GM19468 (cell line): ENCODE measurements at regions not wholly inside any gene's neighbourhood (a gene's known extent, or its start where the extent isn't known, plus 50 kb on each side); places are given as distances from the start of the nearest gene placed in this dataset.
A peak's percentile ranks its signal among the peaks of the same experiment; 100 is the strongest.
"Not testable (repeated sequence)": the region's sequence is repeated elsewhere in the genome, so short reads cannot be mapped to it uniquely, and the experiment has no call there.

ENCODE experiments used
- ATAC-seq: cut with Tn5 transposase; IDR thresholded peaks from one replicate; pipeline ENCODE4 v1.9.1; 2021; ENCODE audit warnings: mild to moderate bottlenecking, moderate library complexity, moderate number of reproducible peaks; ENCODE audit not compliant: unreplicated experiment; ENCODE audit errors: extremely low read depth

DNA sequence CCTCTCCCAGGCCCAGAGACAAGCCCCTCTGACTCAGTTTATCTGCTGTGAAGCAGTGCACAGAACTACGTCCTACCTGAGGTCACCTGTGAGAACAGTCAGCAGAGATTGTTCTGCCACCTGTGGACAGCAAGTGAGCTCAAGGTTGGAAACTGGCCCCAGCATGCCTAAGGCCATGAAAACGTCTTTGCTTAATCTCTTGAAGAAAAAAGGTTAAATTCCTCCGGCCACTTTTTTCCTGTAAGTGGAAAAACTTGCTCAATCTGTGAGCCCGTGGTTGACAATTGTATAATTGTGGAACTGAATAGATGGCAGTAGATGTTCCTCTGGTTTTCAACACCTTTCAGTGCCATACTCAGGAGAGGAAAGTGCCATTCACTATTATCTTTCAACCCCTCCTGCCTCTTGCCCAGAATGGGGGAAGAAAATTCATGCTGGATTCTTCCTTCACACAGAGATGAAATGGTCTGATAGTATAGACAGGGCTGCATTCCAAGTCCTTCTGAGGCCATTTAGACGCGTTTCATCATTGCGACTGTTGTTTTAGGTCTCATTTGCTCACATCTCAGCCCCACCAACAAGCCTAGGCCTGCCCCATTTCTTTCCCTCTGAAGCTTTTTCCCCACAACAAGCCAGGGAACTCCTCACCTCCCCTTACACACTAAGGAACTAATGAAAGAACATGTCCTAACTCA lies 292.9 kb downstream of the FZD1 start:
- ATAC-seq: no peak

- peak; percentile 73 for ATAC-seq
Measured at GRCh38 chr7:91557789-91558404, 293.7 kb downstream of the FZD1 start.

GRCh38 chr7:91559947-91560346 lies 295.7 kb downstream of the FZD1 start:
- no peak for ATAC-seq

DNA sequence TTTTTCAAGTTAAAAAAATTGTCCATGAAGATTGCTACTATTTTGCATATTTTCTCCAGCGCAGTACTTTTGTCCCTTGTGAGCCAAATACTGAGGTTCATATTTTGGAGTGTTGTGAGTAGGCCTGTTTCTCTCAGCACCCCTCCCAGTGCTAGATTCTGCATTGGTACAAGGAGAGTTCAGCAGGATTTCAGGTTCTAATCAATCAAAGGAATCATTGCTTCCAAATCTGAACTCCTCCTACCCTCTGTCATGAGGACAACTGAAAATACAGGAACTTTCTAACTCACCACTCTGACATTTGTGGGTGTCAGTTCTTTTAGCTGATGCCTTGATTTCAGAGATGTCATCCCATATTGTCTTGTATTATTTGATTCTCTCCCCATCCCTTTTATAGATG lies 299.9 kb downstream of the FZD1 start:
- ATAC-seq: no peak

DNA sequence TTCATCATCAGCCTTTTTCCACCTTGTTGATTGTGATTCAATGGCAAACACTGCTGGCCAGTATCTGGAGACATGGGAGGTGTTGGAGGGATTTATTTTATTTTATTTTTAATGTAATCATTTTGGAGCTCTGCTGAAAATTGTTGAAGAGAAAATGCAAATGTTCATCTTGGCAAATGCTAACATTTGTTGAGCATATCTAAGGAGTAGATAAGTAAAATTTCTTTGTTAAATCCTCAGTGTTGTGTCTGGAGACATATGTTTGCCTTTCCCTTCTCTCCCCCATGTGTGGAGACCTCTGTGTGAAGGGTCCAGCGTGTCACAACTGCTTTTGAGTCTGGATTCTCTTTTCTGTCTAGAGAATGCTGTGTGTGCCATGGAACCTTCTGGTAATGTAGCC lies 300.3 kb downstream of the FZD1 start:
- no peak for ATAC-seq

DNA sequence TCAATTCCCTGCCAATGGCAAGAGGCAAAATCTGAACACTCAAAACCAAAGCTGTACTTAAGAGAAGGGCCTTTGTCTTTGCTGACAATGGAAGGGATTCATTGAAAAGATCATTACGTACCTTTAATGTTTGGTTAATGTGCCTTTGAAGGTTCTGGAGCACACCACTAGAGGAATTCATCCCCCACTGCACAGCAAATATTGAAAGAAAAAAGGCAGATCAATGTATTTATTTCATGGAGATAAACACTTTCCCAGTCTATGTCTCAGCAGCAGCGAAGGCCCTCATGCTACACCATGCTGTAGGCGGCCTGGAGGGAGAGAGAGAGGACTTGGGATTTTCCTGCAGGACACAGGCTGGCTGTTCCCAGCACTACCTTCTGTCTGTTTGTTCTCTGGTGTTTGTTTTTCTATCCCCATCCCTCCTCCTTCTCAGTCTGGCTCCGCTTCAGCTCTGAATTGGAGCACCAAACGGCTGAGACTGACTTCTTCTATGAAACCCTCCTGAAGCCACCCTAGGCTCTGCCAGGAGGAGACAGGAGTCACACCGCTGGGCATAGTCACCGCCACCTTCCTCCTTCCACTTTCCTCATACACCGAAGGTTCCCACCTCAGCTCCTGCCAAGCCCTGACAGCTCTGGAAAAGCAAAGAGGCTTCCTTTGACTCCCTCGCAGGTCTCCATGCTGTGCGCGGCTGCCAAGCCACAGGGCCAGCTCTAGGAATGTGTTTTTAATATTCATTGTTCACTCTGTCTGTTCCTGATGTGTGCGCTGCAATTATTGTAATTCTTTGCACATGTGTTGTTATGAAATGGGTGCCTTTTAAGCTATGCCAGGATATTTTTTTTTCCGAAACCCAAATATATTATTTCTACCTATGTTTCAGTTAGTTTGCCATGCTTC lies 301.5 kb downstream of the FZD1 start:
- ATAC-seq: no peak

- ATAC-seq: no peak
Measured at GRCh38 chr7:91566402-91566732, 302.1 kb downstream of the FZD1 start.

DNA sequence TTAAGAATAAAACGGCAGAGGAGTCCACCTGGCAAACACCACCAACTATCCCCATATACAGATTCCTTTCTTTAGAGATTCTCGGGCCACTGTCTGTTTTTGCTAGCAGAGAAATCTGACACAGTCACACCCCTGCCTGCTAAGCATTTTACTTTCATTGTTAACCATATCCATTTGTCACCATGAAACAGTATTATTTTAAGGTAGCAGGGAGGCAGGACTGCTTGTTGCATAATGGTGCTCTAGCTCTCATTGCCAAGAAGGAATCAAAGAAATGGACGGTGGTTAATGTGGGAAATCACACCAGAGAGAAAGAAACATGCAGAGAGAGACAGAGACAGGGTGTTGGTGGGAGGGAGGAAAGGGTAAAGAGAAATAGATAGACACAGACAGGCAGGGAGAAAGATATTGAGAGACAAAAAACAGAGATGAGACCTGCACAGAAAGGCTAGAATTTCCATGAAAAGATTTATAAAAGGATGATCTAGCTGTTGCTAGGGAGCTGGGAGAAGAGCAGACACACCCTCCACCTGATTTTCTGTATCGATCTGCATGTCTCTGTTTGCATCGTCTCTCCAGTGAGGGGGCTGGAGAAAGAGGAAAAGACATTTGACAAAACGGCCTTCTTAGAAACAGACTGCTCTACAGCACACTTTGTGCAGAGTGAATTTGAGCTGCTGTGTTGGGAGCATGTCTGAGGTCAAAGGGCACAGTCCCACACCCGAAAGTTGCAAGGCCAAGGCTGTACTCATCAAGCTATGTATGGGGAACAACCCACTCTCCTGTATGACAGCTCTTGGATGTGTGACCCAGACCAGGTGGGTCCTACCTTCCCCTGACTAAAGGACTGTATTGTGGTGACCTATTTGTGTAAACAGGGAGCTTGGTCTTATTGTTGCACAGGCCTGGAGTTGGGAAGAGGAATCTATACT lies 303.1 kb downstream of the FZD1 start:
- ATAC-seq: no peak

GRCh38 chr7:91568138-91568537 lies 303.9 kb downstream of the FZD1 start:
- ATAC-seq: no peak

- no peak for ATAC-seq
Measured at GRCh38 chr7:91569728-91570457, 305.7 kb downstream of the FZD1 start.

- ATAC-seq: no peak
Measured at GRCh38 chr7:91570560-91570959, 306.3 kb downstream of the FZD1 start.

DNA sequence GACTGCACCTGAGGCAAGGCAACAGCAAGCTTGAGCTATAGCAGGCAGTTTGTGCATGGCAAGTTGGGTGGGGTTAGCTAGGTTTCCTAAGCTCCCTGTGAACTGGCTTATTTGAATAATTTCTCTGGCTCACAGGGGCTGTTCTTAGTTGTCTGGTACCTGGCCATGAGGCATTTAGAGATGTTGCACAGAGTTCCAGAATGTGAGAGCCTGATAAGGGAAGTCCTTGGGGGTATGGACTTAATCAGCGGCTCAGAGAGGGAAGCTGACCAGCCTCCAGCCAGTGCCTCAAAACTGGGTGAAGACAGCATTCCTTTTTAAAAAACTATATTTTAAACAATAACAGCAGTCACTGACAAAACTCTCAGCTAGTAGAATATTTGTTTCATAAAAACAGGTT lies 307.4 kb downstream of the FZD1 start:
- ATAC-seq: no peak

DNA sequence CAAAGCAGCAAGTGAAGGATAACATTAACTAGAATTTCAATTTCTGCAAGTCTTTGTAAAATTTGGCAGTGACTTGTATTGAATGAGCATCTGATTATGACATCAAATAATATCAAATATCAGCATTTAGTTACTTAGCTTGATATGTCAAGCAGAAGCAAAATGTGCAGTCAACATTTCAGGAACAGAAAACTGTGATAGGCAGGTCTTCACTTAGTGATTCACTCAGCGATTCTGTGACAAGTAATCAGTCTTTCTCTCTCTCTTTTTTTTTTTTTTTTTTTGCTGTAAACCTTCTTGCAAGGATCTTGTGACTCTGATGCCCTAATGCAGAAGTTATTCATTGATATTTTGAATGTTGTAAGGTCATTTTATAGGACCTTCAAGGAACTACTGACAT lies 307.1 kb downstream of the MTERF1 start:
- ATAC-seq: no peak

DNA sequence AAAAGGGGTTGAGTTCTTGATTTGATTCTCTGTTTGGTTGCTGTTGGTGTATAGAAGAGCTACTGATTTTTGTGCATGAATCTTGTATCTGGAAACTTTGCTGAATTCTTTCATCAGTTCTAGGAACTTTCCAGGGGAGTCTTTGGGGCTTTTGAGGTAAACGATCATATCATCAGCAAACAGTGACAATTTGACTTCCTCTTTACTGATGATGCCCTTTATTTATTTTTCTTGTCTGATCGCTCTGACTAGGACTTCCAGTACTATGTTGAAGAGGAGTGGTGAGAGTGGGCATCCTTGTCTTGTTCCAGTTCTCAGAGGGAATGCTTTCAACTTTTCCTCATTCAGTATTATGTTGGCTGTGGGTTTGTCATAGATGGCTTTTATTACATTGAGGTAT lies 304.0 kb downstream of the MTERF1 start:
- ATAC-seq: not testable (repeated sequence)

- no peak for ATAC-seq
Measured at GRCh38 chr7:91579837-91580236, 300.7 kb downstream of the MTERF1 start.

GRCh38 chr7:91582799-91583477 lies 297.6 kb downstream of the MTERF1 start:
- ATAC-seq: no peak

DNA sequence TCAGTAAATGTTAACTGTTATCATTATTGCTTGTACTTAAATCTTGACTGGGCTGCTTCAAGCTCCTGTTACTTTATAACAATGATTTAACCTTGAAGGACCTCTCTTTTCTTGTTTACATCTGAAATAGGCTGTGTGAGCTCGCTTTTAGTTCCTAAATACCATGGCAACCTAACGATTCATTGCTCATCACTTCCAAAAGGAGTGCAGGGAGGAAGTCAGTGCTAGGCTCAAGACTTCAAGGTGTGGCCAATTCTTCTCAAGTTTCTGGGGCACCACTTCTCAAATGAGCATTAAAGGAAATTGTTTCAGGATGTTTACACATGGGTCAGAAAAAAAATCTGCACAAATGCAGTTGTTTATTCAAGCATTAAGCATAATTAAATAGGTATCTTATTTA lies 284.2 kb downstream of the MTERF1 start:
- no peak for ATAC-seq

DNA sequence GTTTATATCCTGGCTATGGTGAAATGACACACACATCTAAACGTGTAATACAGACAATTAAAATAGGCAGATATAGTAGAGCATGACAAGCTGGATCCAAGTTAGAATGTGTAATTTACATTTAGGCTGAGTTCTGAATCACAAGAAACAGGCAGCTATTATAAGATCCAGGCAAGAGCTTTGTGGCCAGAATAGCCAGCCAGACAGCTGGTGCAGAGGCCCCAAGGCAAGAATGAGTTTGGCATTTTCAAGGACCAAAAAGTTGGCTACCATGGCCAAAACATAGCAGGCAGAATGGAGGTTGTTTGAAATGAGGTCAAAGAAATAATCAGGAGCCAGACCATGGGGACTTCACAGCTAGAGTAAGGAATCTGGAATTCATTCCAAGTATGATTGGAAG lies 281.7 kb downstream of the MTERF1 start:
- ATAC-seq: no peak

GRCh38 chr7:91600112-91600511 lies 280.4 kb downstream of the MTERF1 start:
- ATAC-seq: no peak
